Transverse colon (tissue), 4 donors: ENCODE measurements at regions not wholly inside any gene's neighbourhood (a gene's known extent, or its start where the extent isn't known, plus 50 kb on each side); places are given as distances from the start of the nearest gene placed in this dataset.

Experiments
- DNase-seq: peaks from one replicate; pipeline ENCODE4 v3.0.0-alpha.2; 2019
- H3K27ac ChIP-seq, 4 donors: fragments of 200-600 bp; sonication (generic); 2 replicates each; pipeline ENCODE4 v1.5.1; 2016 to 2018; ENCODE audit warnings: inconsistent platforms in 4 of 4
- H3K27me3 ChIP-seq: fragments of 200-600 bp; sonication (generic); 2 replicates; pipeline ENCODE4 v1.5.1; 2017; ENCODE audit warnings: inconsistent platforms
- H3K36me3 ChIP-seq, 4 donors: fragments of 200-600 bp; sonication (generic); 2 replicates each; pipeline ENCODE4 v1.5.1; 2017 to 2019; ENCODE audit warnings: inconsistent platforms in 4 of 4
- H3K4me1 ChIP-seq, 4 donors: fragments of 200-600 bp; sonication (generic); 2 replicates each; pipeline ENCODE4 v1.5.1; 2017 to 2020; ENCODE audit warnings: inconsistent platforms in 4 of 4
- H3K4me3 ChIP-seq, 4 donors: fragments of 200-600 bp; sonication (generic); 1 replicate in 1 of 4; 2 replicates in 3 of 4; pipeline versions ENCODE4 v1.5.1 to v1.6.1; 2017 to 2019; ENCODE audit warnings: inconsistent platforms in 4 of 4
- H3K9me3 ChIP-seq, 2 donors: fragments of 200-600 bp; sonication (generic); 2 replicates each; pipeline ENCODE4 v1.5.1; 2017 to 2019; ENCODE audit warnings: inconsistent platforms in 2 of 2
- CTCF ChIP-seq, 5 experiments: fragments of 200-600 bp in 3 of 5; fragments of 450-650 bp in 2 of 5; sonication (generic) in 3 of 5; IDR thresholded peaks; 1 replicate in 2 of 5; 2 replicates in 3 of 5; pipeline ENCODE4 v1.5.1; 2016 to 2017; ENCODE audit warnings: antibody characterized with exemption in 5 of 5, inconsistent platforms in 3 of 5, mild to moderate bottlenecking in 2 of 5, moderate library complexity in 1 of 5
- EP300 ChIP-seq: sonication (generic); formaldehyde crosslinking; IDR thresholded peaks from one replicate; pipeline ENCODE4 v1.6.1; 2017; ENCODE audit warnings: antibody characterized with exemption, low read depth
- POLR2A ChIP-seq: fragments of 450-650 bp; IDR thresholded peaks from one replicate; pipeline ENCODE4 v1.6.1; 2016; ENCODE audit warnings: antibody characterized with exemption, mild to moderate bottlenecking, moderate library complexity
- POLR2AphosphoS5 ChIP-seq, 3 donors: sonication (generic); formaldehyde crosslinking; IDR thresholded peaks; one replicate each; pipeline ENCODE4 v1.6.1; 2016; ENCODE audit warnings: antibody characterized with exemption in 3 of 3
- WGBS, 2 donors: methylation state at CpG; one replicate each; pipeline ENCODE4 v1.1.5; 2018; ENCODE audit warnings: low coverage in 1 of 2; 5-methylcytosine and 5-hydroxymethylcytosine counted together
- in situ Hi-C, 4 donors: fragments of 200-750 bp; cut with MboI; loops; one replicate each; pipeline versions ENCODE4 v1.15.0 to v1.15.1; 2017; ENCODE audit warnings: low sequenced_read_pairs in 3 of 4, low pct_ligation_motif_present in 1 of 4, low pct_unique_long_range_greater_than_20kb in 1 of 4
- intact Hi-C: fragments of 100-400 bp; cut with DNase I; formaldehyde crosslinking; loops from one replicate; pipeline ENCODE4 v1.15.1; 2023; ENCODE audit warnings: low total_unique reads

GRCh38 chr2:118221536-118222272 is 133.4 kb downstream of the INSIG2 start:
- intact Hi-C loops (no loop called here), in situ Hi-C loops (loop anchor here in 1 of 4 donors (25.0 kb wide), 1 partner anchor 641 kb away; no protein-coding TSS in a partner anchor)
- no peaks in the 10 kb centered on the region for H3K9me3 ChIP-seq
- peaks cover 100% of the 10 kb centered on the region for H3K27me3 ChIP-seq
- 11 to 18% methylated on average over 8 to 10 of the region's 10 CpGs for WGBS, 2 donors
- H3K36me3 ChIP-seq: no peaks in the 10 kb centered on the region
- no peak overlapping the region for H3K4me3 ChIP-seq
- peaks cover 0 to 17% (median 10%) of the 10 kb centered on the region in 4 donors for H3K4me1 ChIP-seq
- DNase-seq: no peak
- H3K27ac ChIP-seq: no peak overlapping the region
- TF ChIP-seq EP300 (no peak), POLR2AphosphoS5 (IDR thresholded peaks at IDR 0.05) (no peak), POLR2A (no peak), CTCF (IDR thresholded peaks at IDR 0.05) (peak; percentile 58 to 71 (median 62))

- in situ Hi-C loops: loop anchor here (5.0 to 25.0 kb wide), 3 partner anchors 635 to 653 kb away; no protein-coding TSS in a partner anchor
- peaks cover 99% of the 10 kb centered on the region for H3K27me3 ChIP-seq
- no peak for DNase-seq
Observed at GRCh38 chr2:118219611-118220010, 131.3 kb downstream of the INSIG2 start.

GRCh38 chr2:118216224-118216623 is 128.0 kb downstream of the INSIG2 start:
- no peak for TF ChIP-seq POLR2A
- TF ChIP-seq EP300: no peak
- TF ChIP-seq POLR2AphosphoS5 (IDR thresholded peaks at IDR 0.05): no peak
- TF ChIP-seq CTCF (IDR thresholded peaks at IDR 0.05): no peak
- Histone ChIP-seq H3K27ac (no peak overlapping the region), H3K27me3 (peaks cover 98% of the 10 kb centered on the region), H3K4me1 (no peaks in the 10 kb centered on the region), H3K4me3 (no peak overlapping the region), H3K36me3 (no peaks in the 10 kb centered on the region), H3K9me3 (no peaks in the 10 kb centered on the region)
- intact Hi-C loops (no loop called here), in situ Hi-C loops (loop anchor here (5.0 to 25.0 kb wide), 3 partner anchors 639 to 656 kb away; no protein-coding TSS in a partner anchor)
- 66 to 77% methylated on average over 3 of the region's 3 CpGs for WGBS, 2 donors
- DNase-seq: no peak

More at GRCh38 chr2:118219611-118220010, 131.3 kb downstream of the INSIG2 start:
- H3K9me3 ChIP-seq: no peaks in the 10 kb centered on the region
- no peak overlapping the region for H3K27ac ChIP-seq
- intact Hi-C loops: loop anchor here (1.0 kb wide), 1 partner anchor 639 kb away; no protein-coding TSS in a partner anchor
- WGBS, 2 donors: 38 to 50% methylated on average over 1 of the region's 1 CpG
- H3K4me3 ChIP-seq: no peak overlapping the region
- peaks cover 0 to 15% (median 8%) of the 10 kb centered on the region in 4 donors for H3K4me1 ChIP-seq
- H3K36me3 ChIP-seq: no peaks in the 10 kb centered on the region
- no peak for TF ChIP-seq EP300
- TF ChIP-seq CTCF (IDR thresholded peaks at IDR 0.05): no peak

DNA sequence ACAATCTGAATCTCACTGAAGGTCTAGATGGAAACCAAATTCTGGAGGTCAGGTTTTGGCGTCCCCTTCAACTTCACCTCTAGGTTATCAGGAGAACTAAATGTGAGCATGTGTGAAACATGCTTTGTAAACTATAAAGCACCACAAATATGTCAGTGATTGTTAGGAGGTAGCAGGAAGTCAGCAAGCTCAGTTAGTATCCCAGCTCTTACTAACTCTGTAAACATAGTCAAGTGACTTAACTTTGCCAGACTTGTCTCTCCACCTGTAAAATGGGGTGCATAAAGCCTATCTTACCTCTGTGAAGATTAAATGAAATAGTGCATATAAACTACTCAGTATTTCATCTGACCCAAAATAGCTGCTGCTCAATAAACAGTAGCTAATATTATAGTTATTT is 121.5 kb downstream of the INSIG2 start:
- in situ Hi-C loops: loop anchor here in 3 of 4 donors (10.0 to 25.0 kb wide), 2 partner anchors 645 to 653 kb away; no protein-coding TSS in a partner anchor
- peaks cover 60% of the 10 kb centered on the region for H3K27me3 ChIP-seq
- DNase-seq: no peak
- no peak for TF ChIP-seq POLR2AphosphoS5 (IDR thresholded peaks at IDR 0.05)
- no peak for TF ChIP-seq EP300
- no peak for TF ChIP-seq CTCF (IDR thresholded peaks at IDR 0.05)
- 96% methylated on average over 1 of the region's 1 CpG; no CpG with 5 or more reads in 1 of the 2 donors for WGBS, 2 donors
- H3K4me3 ChIP-seq: no peak overlapping the region
- H3K36me3 ChIP-seq: no peaks in the 10 kb centered on the region
- intact Hi-C loops: no loop called here
- no peaks in the 10 kb centered on the region for H3K4me1 ChIP-seq
- no peaks in the 10 kb centered on the region for H3K9me3 ChIP-seq
- H3K27ac ChIP-seq: no peak overlapping the region
